ENCODE measurements at regions not wholly inside any gene's neighbourhood (a gene's known extent, or its start where the extent isn't known, plus 50 kb on each side); places are given as distances from the start of the nearest gene placed in this dataset.

DNA sequence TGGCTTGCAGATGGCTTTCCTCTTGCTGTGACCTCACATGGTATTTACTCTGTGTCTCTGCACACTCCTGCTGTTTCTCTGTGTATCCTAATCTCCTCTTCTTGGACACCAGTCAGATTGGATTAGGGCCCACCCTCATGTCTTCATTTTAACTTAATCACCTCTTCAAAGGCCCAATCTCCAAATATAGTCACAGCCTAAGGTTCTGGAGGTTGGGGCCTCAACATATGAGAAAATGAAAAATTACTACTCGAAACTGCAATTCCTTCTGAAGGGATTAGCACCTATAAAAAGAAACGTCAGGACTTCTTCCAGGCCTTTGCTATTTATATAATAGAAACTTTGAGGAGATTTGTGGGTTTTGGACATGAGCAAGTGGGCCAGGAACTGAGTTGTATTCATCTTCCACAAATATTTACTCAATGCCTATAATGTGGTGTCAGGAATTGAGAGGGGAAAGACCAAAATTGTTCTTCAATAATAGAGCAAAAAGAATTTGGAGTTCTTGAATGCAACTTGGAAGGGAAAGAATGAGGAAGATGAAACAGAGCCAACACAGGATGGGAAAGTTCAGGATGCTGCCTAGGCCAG, 270.0 kb upstream of the FN1 start:
- Histone ChIP-seq H3K4me1 (ENCODE audit: control insufficient read depth in 2 of 2, insufficient read depth in 2 of 2, low read length in 2 of 2) (no peaks in the 10 kb centered on the region), H3K27ac (ENCODE audit: low read length in 2 of 2) (no peak overlapping the region), H3K4me3 (ENCODE audit: control extremely low read depth in 1 of 5, extremely low read depth in 1 of 5, insufficient read depth in 1 of 5, low read depth in 2 of 5, low read length in 4 of 5) (no peak overlapping the region), H3K79me2 (ENCODE audit: control insufficient read depth, insufficient read depth, low read length) (no peaks in the 10 kb centered on the region), H3K9me3 (ENCODE audit: control extremely low read depth in 1 of 3, control insufficient read depth in 2 of 3, insufficient read depth in 1 of 3, low read length in 2 of 3) (no peaks in the 10 kb centered on the region), H3K36me3 (replicated peaks in 1 of 2; ENCODE audit: control extremely low read depth in 1 of 2, control insufficient read depth in 1 of 2, extremely low read depth in 1 of 2, insufficient read depth in 2 of 2, low read length in 1 of 2) (no peaks in the 10 kb centered on the region), H4K20me1 (ENCODE audit: control insufficient read depth, insufficient read depth, low read length, poor library complexity, severe bottlenecking) (no peaks in the 10 kb centered on the region), H3K4me2 (replicated peaks; ENCODE audit: low read depth, low read length, poor library complexity, severe bottlenecking) (no peak overlapping the region), H3K9ac (ENCODE audit: low read length) (no peak overlapping the region), H2AFZ (ENCODE audit: insufficient read depth, low read depth, low read length, poor library complexity, severe bottlenecking) (no peak overlapping the region), H3K27me3 (replicated peaks in 1 of 4; ENCODE audit: control extremely low read depth in 1 of 4, control insufficient read depth in 3 of 4, insufficient read depth in 4 of 4, low read length in 3 of 4) (peaks cover 0 to 2% (median 0%) of the 10 kb centered on the region in 4 experiments)
- H3K27ac Mint-ChIP-seq, result no peak overlapping the region
- intact Hi-C loops (cut with micrococcal nuclease), result no loop called here
- ChIA-PET CTCF (no interaction called here), POLR2A (no interaction called here)
- no peaks in the 10 kb centered on the region for H3K4me1 Mint-ChIP-seq
- no peak for TF ChIP-seq EZH2 (IDR thresholded peaks at IDR 0.05; ENCODE audit: borderline replicate concordance, insufficient read depth, low read depth, low read length, poor library complexity, severe bottlenecking)
- TF ChIP-seq, protein P1, sequence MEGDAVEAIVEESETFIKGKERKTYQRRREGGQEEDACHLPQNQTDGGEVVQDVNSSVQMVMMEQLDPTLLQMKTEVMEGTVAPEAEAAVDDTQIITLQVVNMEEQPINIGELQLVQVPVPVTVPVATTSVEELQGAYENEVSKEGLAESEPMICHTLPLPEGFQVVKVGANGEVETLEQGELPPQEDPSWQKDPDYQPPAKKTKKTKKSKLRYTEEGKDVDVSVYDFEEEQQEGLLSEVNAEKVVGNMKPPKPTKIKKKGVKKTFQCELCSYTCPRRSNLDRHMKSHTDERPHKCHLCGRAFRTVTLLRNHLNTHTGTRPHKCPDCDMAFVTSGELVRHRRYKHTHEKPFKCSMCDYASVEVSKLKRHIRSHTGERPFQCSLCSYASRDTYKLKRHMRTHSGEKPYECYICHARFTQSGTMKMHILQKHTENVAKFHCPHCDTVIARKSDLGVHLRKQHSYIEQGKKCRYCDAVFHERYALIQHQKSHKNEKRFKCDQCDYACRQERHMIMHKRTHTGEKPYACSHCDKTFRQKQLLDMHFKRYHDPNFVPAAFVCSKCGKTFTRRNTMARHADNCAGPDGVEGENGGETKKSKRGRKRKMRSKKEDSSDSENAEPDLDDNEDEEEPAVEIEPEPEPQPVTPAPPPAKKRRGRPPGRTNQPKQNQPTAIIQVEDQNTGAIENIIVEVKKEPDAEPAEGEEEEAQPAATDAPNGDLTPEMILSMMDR (IDR thresholded peaks at IDR 0.05), result no peak
- WGBS (ENCODE audit: insufficient coverage), result no CpG with 5 or more reads among the region's 2 CpGs
- H3K4me3 Mint-ChIP-seq, result no peak overlapping the region
- H3K9me3 Mint-ChIP-seq (ENCODE audit: insufficient read depth), result no peaks in the 10 kb centered on the region
- peaks cover 3% of the 10 kb centered on the region for H3K27me3 Mint-ChIP-seq
- DNase-seq, result no peak
- ATAC-seq (ENCODE audit: low read depth), result no peak

- Histone ChIP-seq H3K27me3 (replicated peaks in 1 of 4; ENCODE audit: control extremely low read depth in 1 of 4, control insufficient read depth in 3 of 4, insufficient read depth in 4 of 4, low read length in 3 of 4) (no peaks in the 10 kb centered on the region), H3K79me2 (ENCODE audit: control insufficient read depth, insufficient read depth, low read length) (no peaks in the 10 kb centered on the region), H4K20me1 (ENCODE audit: control insufficient read depth, insufficient read depth, low read length, poor library complexity, severe bottlenecking) (no peaks in the 10 kb centered on the region), H3K4me1 (ENCODE audit: control insufficient read depth in 2 of 2, insufficient read depth in 2 of 2, low read length in 2 of 2) (no peaks in the 10 kb centered on the region), H3K36me3 (replicated peaks in 1 of 2; ENCODE audit: control extremely low read depth in 1 of 2, control insufficient read depth in 1 of 2, extremely low read depth in 1 of 2, insufficient read depth in 2 of 2, low read length in 1 of 2) (no peaks in the 10 kb centered on the region), H3K4me2 (replicated peaks; ENCODE audit: low read depth, low read length, poor library complexity, severe bottlenecking) (no peak overlapping the region), H2AFZ (ENCODE audit: insufficient read depth, low read depth, low read length, poor library complexity, severe bottlenecking) (no peak overlapping the region), H3K4me3 (ENCODE audit: control extremely low read depth in 1 of 5, extremely low read depth in 1 of 5, insufficient read depth in 1 of 5, low read depth in 2 of 5, low read length in 4 of 5) (no peak overlapping the region), H3K9ac (ENCODE audit: low read length) (no peak overlapping the region), H3K27ac (ENCODE audit: low read length in 2 of 2) (no peak overlapping the region), H3K9me3 (ENCODE audit: control extremely low read depth in 1 of 3, control insufficient read depth in 2 of 3, insufficient read depth in 1 of 3, low read length in 2 of 3) (no peaks in the 10 kb centered on the region)
- Mint-ChIP-seq H3K4me3 (no peak overlapping the region), H3K9me3 (ENCODE audit: insufficient read depth) (no peaks in the 10 kb centered on the region), H3K27ac (no peak overlapping the region), H3K4me1 (no peaks in the 10 kb centered on the region), H3K27me3 (peaks cover 3% of the 10 kb centered on the region)
- ChIA-PET POLR2A (no interaction called here), CTCF (no interaction called here)
- TF ChIP-seq, protein P1 (IDR thresholded peaks at IDR 0.05), result no peak
- no peak for TF ChIP-seq EZH2 (IDR thresholded peaks at IDR 0.05; ENCODE audit: borderline replicate concordance, insufficient read depth, low read depth, low read length, poor library complexity, severe bottlenecking)
- intact Hi-C loops (cut with micrococcal nuclease), result no loop called here
- DNase-seq (no peak), ATAC-seq (ENCODE audit: low read depth) (no peak)
- WGBS (ENCODE audit: insufficient coverage), result no CpG with 5 or more reads among the region's 2 CpGs
Observed at GRCh38 chr2:215705281-215705680, 269.4 kb upstream of the FN1 start.
